ENCODE measurements at regions not wholly inside any gene's neighbourhood (a gene's known extent, or its start where the extent isn't known, plus 50 kb on each side); places are given as distances from the start of the nearest gene placed in this dataset.
A peak's percentile ranks its signal among the peaks of the same experiment; 100 is the strongest.

DNA sequence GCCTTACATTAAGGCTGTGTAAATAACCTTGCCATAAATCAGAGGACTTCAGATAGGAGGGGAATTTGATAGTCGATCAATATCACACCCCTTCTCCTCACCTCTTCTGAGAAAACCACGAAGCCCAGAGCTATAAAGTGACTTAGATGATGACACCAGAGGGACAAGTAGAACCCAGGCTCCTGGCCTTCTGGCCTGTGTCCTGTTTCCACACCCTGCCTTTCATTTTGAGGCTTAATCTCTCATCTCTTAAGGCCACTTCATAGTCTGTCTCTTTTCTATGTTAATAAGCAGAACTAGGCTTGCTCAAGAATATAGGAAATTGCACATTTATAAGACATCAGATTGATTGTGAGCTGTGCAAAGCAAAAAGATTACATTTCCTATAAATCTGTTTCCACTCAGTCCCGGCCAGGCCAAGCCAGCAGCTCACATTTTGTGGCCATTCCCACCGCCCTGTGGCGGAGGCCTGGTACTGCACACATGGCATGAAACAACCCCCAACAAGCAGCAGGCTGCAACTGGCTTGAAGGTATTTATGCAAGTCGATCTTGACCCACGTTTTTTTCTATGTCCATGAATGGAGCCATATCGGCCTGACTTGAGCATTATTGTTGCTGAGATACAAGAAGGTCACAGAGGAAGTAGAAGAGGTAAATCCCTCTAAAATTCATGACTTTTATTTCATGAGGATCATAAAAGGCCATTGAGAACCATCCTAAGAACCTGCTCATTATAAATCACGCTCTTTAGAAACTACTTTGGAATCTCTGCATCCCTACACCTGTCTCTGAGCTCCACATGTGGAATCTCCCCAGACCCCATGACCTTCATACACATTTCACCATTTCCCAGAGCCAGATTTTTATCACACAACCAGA, 93.7 kb downstream of the PMP22 start (continued):
- TF ChIP-seq STAG1 (CRISPR knock-in tag; IDR thresholded peaks at IDR 0.05) (peak; percentile 75), ELF1 (CRISPR knock-in tag; IDR thresholded peaks at IDR 0.05) (no peak), SNAI1 (CRISPR knock-in tag; IDR thresholded peaks at IDR 0.05; ENCODE audit: borderline replicate concordance) (no peak), SMC3 (IDR thresholded peaks at IDR 0.05; ENCODE audit: low read length) (peak; percentile 38), ZNF274 (CRISPR knock-in tag; IDR thresholded peaks at IDR 0.05) (no peak), HNRNPUL1 (IDR thresholded peaks at IDR 0.05; ENCODE audit: low read depth, low read length) (no peak), FOXP4 (CRISPR knock-in tag; IDR thresholded peaks at IDR 0.05) (no peak), SMARCC2 (IDR thresholded peaks at IDR 0.05) (no peak), GATAD1 (CRISPR knock-in tag; IDR thresholded peaks at IDR 0.05) (no peak), TMF1 (CRISPR knock-in tag; IDR thresholded peaks at IDR 0.05; ENCODE audit: low read depth) (no peak), ZNF20 (CRISPR knock-in tag; IDR thresholded peaks at IDR 0.05) (no peak)

GRCh38 chr17:15169676-15170075, 95.5 kb downstream of the PMP22 start:
- H3K27ac ChIP-seq (ENCODE audit: extremely low read length, insufficient read depth, low read length): no peak overlapping the region
- H3K9me3 ChIP-seq (ENCODE audit: low read length): no peaks in the 10 kb centered on the region
- H3K27me3 ChIP-seq (ENCODE audit: control insufficient read depth in 1 of 2, insufficient read depth in 2 of 2, low read length in 2 of 2): peaks cover 0 to 11% of the 10 kb centered on the region in 2 experiments; a peak in 2 of 5 replicates
- no peak overlapping the region for H3K9ac ChIP-seq (ENCODE audit: insufficient read depth, low read depth, low read length)
- H3K79me2 ChIP-seq (ENCODE audit: insufficient read depth, low read length): no peaks in the 10 kb centered on the region
- in situ Hi-C loops (cut with HindIII; ENCODE audit: extremely low pct_ligation_motif_present, low pct_unique_long_range_greater_than_20kb): no loop called here
- FAIRE-seq: no peak
- no TSS peak for BruUV-seq (replicated peaks)
- ChIA-PET CTCF (ENCODE audit: low intra/inter-chr PET ratio, low total read pairs) (no interaction called here), POLR2A (no interaction called here)
- no peak for DNase-seq (ENCODE audit: low spot score)
- no peak overlapping the region for H2AFZ ChIP-seq (ENCODE audit: low read length)
- H3K36me3 ChIP-seq (replicated peaks in 1 of 2; ENCODE audit: control insufficient read depth in 1 of 2, insufficient read depth in 2 of 2, low read length in 2 of 2): no peaks in the 10 kb centered on the region
- ATAC-seq: no peak
- H3K4me2 ChIP-seq (ENCODE audit: low read depth, low read length): no peak overlapping the region
- no peak overlapping the region for H3K4me3 ChIP-seq (replicated peaks in 1 of 3; ENCODE audit: insufficient read depth in 1 of 3, low read depth in 2 of 3, low read length in 3 of 3)
- H4K20me1 ChIP-seq (ENCODE audit: insufficient read depth, low read length): no peaks in the 10 kb centered on the region
- intact Hi-C loops (cut with micrococcal nuclease; ENCODE audit: unreplicated experiment): no loop called here
- WGBS (ENCODE audit: low lambda C conversion rate): 21% methylated on average over 2 of the region's 2 CpGs
- H3K4me1 ChIP-seq (ENCODE audit: insufficient read depth, low read length): no peaks in the 10 kb centered on the region
- TF ChIP-seq ADNP (CRISPR knock-in tag; IDR thresholded peaks at IDR 0.05) (no peak), CREM (IDR thresholded peaks at IDR 0.05) (no peak), CREM (CRISPR knock-in tag; IDR thresholded peaks at IDR 0.05) (no peak), NFIC (IDR thresholded peaks at IDR 0.05; ENCODE audit: low read length) (no peak), ZFP36 (IDR thresholded peaks at IDR 0.05; ENCODE audit: borderline replicate concordance, low read depth, low read length, partially characterized antibody) (no peak), ZSCAN29 (CRISPR knock-in tag; conservative IDR thresholded peaks at IDR 0.05) (no peak), ARNTL (CRISPR knock-in tag; IDR thresholded peaks at IDR 0.05) (no peak), NFRKB (IDR thresholded peaks at IDR 0.05) (no peak), ZNF550 (CRISPR knock-in tag; IDR thresholded peaks at IDR 0.05; ENCODE audit: borderline replicate concordance) (no peak), ZFP41 (CRISPR knock-in tag; IDR thresholded peaks at IDR 0.05; ENCODE audit: borderline replicate concordance) (no peak)
- TF ChIP-seq, protein P1, sequence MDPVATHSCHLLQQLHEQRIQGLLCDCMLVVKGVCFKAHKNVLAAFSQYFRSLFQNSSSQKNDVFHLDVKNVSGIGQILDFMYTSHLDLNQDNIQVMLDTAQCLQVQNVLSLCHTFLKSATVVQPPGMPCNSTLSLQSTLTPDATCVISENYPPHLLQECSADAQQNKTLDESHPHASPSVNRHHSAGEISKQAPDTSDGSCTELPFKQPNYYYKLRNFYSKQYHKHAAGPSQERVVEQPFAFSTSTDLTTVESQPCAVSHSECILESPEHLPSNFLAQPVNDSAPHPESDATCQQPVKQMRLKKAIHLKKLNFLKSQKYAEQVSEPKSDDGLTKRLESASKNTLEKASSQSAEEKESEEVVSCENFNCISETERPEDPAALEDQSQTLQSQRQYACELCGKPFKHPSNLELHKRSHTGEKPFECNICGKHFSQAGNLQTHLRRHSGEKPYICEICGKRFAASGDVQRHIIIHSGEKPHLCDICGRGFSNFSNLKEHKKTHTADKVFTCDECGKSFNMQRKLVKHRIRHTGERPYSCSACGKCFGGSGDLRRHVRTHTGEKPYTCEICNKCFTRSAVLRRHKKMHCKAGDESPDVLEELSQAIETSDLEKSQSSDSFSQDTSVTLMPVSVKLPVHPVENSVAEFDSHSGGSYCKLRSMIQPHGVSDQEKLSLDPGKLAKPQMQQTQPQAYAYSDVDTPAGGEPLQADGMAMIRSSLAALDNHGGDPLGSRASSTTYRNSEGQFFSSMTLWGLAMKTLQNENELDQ (CRISPR knock-in tag; IDR thresholded peaks at IDR 0.05; ENCODE audit: borderline replicate concordance): no peak

Measured in HepG2 (cell line).